ENCODE measurements at regions not wholly inside any gene's neighbourhood (a gene's known extent, or its start where the extent isn't known, plus 50 kb on each side); places are given as distances from the start of the nearest gene placed in this dataset.

GRCh38 chr2:2800697-2801096 is 469.6 kb upstream of the MYT1L start:
- TF ChIP-seq CTCF (IDR thresholded peaks at IDR 0.05) (no peak), POLR2A (IDR thresholded peaks at IDR 0.05) (no peak)

Measured in lower leg skin (tissue), 3 donors.